PC-3 (cell line): ENCODE measurements at regions not wholly inside any gene's neighbourhood (a gene's known extent, or its start where the extent isn't known, plus 50 kb on each side); places are given as distances from the start of the nearest gene placed in this dataset.

Experiments used
- CTCF ChIP-seq: fragments of 300-600 bp; sonication (generic); conservative IDR thresholded peaks from 2 replicates; pipeline ENCODE4 v1.5.1; 2017; ENCODE audit warnings: antibody characterized with exemption, low read depth, mild to moderate bottlenecking, low read length
- EZH2 ChIP-seq: fragments of 300-600 bp; sonication (generic); IDR thresholded peaks from one replicate; pipeline ENCODE4 v1.6.1; 2017; ENCODE audit warnings: antibody characterized with exemption, mild to moderate bottlenecking, low read length; ENCODE audit not compliant: unreplicated experiment
- EZH2phosphoT487 ChIP-seq: fragments of 300-600 bp; sonication (generic); IDR thresholded peaks from 2 replicates; pipeline ENCODE4 v1.6.1; 2018; ENCODE audit warnings: mild to moderate bottlenecking, antibody characterized with exemption, low read length, borderline replicate concordance

GRCh38 chr2:122062506-122062905 lies 307.1 kb downstream of the TSN start:
- TF ChIP-seq CTCF (no peak), EZH2 (no peak), EZH2phosphoT487 (no peak)
